Choroid plexus epithelial cell (primary cell): ENCODE measurements at regions not wholly inside any gene's neighbourhood (a gene's known extent, or its start where the extent isn't known, plus 50 kb on each side); places are given as distances from the start of the nearest gene placed in this dataset.
A peak's percentile ranks its signal among the peaks of the same experiment; 100 is the strongest.

Experiments used
- DNase-seq: peaks from one replicate; pipeline ENCODE4 v3.0.0-alpha.2; 2010; ENCODE audit warnings: low read depth
- H3K4me3 ChIP-seq: 2 replicates; pipeline ENCODE4 v1.5.1; 2011; ENCODE audit warnings: low read depth, mild to moderate bottlenecking, control low read depth, low read length, moderate library complexity
- TF ChIP-seq, protein P1 (sequence below): conservative IDR thresholded peaks from 2 replicates; pipeline ENCODE4 v1.5.1; 2011; ENCODE audit warnings: low read depth, mild to moderate bottlenecking, control low read depth, inconsistent platforms, low read length, moderate library complexity

DNA sequence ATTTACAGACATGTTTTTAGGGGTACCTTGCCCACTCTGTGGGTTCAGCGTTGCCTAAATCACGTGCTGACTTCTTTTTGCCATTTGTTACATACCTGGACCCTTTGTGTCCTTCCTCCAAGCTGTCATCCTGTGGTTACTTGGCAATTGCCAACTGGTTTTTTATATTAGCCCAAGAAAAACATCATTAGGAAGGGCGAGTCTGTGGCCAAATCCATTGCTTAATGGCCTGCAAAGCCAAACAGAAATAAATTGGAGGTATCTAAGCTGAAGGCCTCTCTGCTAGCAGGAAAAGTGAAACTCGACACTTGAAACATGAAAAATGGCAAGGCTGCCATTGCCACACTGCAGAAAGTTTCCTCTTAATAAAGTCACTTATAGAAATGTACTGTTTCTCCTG, 190.4 kb downstream of the NUAK1 start:
- TF ChIP-seq, protein P1, sequence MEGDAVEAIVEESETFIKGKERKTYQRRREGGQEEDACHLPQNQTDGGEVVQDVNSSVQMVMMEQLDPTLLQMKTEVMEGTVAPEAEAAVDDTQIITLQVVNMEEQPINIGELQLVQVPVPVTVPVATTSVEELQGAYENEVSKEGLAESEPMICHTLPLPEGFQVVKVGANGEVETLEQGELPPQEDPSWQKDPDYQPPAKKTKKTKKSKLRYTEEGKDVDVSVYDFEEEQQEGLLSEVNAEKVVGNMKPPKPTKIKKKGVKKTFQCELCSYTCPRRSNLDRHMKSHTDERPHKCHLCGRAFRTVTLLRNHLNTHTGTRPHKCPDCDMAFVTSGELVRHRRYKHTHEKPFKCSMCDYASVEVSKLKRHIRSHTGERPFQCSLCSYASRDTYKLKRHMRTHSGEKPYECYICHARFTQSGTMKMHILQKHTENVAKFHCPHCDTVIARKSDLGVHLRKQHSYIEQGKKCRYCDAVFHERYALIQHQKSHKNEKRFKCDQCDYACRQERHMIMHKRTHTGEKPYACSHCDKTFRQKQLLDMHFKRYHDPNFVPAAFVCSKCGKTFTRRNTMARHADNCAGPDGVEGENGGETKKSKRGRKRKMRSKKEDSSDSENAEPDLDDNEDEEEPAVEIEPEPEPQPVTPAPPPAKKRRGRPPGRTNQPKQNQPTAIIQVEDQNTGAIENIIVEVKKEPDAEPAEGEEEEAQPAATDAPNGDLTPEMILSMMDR, result no peak
- DNase-seq, result peak; percentile 45
- H3K4me3 ChIP-seq, result no peak overlapping the region

DNA sequence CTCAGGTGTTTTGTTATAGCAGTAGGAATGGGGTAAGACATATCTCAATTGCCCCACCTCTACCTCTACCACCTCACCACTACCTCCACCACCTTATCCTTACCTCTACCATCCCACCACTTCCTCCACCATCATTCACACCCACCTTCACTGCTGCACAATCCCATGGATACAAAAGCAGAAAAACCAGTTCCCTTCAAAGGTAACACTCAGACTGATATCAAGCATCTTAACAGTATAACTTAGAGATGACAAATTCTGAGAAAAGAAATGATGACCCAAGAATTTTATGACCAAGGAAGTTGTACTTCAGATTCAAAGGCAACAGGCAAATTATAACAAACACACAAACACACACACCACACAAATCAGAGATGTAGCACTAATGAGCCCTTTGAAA, 189.4 kb downstream of the NUAK1 start:
- TF ChIP-seq, protein P1, result no peak
- H3K4me3 ChIP-seq, result no peak overlapping the region
- no peak for DNase-seq

DNA sequence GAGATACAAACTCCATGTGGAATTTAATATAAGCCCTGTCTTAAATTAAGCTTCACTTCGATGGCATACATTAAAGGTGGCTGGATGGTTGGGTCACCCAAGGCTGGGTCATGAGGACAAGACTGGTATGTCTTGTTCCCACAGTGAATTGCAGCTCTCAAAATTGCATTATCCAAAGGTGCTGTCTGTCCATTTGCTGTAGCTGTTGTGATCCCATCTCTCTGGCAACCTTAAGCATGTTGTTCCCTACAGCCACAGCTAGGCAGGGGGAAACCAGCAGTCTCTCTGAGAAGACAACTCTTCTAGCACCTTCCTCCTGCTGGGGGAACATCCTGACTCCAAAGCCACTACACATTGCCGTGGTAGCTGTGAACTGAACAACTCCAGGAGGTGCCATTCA, 187.0 kb downstream of the NUAK1 start:
- H3K4me3 ChIP-seq, result no peak overlapping the region
- TF ChIP-seq, protein P1, result no peak
- DNase-seq, result no peak

DNA sequence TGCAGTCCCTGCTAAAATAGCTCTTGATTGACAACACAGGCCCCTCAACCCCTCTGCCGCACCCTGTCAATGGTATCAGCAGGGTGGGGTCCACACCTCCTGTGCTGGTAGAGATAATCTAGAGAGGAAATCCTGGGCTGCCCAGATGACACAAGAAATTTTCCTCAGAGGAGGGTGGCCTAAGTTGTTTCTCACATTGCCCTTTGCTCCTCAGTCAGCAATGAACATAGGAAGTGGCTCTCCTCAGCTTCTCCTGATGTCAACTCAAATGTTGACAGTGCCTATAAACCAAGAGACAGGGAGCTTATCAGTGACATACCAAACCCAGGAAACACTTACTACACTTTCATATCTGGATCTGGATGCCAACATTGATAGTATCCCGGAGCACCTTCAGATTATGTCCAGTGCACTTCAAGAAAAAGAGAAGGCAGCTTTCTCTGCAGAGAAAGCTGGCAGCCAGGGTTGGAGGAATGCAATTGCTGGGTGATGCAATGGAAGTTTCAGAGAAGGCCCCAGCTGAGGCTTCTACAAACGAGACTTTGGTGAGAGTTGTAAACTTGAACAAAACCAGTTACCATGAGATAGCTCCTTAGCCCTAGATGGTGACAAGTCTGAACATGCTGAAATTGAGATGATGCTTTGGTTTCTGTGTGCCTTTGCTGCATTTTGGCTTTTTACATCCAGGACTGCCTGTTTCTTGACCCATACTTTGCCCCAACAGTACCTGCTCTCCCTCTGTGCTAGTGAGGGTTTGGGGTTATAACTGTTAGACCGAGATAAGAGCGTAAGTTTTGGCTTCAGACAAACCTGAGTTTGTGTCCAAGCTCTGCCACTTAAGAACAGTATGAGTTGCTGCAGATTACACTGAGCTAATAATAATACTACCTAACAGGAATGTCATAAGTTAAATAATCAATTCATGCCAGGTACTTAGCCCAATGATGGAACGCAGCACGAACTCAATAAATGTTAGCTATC, 183.5 kb downstream of the NUAK1 start:
- TF ChIP-seq, protein P1, result no peak
- DNase-seq, result peak; percentile 73
- H3K4me3 ChIP-seq, result no peak overlapping the region

DNA sequence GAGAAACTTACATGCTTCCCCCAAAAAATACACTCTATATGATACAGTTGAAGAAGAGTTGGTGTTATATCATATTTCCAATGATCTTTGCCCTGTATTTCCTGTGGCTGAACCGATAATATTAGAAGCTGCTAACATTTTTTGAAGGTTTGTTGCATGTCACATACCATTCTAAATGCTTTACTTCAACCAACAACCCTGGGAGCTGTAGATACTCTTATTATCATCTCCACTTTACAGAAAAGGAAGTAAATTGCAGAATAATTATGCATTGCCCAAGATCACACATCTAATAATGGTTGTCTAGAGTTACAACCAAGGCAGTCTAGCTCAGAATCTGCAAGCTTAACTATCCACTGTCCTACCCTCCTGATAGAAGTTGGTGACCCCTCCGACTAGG, 182.8 kb downstream of the NUAK1 start:
- peak; percentile 65 for DNase-seq
- H3K4me3 ChIP-seq, result no peak overlapping the region
- TF ChIP-seq, protein P1, result no peak

DNA sequence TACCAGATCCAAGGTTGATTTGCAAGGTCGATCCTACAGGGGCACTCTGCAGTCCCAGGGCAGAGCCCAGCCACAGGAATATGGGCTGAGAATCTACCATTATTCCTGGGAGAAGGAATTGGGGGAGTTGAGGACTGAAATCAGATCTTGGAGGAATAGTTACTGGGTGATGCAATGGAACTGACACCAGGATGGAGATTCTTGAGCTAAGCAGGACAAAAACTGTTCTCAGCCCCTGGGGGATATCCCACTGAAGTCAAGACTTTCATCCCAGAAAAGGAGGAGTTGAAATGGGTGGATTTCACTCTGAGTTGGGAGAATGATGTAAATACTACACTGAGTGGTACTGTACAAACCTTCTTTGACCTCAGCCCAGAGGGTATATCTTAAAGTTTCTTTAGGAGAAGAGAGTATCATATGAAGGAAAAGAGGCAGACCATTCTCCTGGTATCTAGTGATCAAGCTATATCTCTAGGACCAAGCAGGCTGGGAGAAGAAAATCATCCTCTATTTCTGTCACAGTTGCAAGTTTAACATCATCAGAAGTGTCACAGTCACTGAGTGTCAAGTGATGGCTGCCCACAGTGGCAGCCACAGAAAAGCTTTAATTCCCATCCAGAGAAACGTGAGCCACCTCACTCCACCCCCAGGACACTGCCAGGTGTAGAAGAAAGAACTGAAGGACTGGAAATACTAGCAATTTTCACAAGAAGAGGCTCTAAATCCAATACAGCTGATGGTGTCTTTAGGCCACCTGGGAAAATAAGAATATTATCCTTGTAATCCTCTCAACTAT, 181.9 kb downstream of the NUAK1 start:
- TF ChIP-seq, protein P1, result no peak
- H3K4me3 ChIP-seq, result no peak overlapping the region
- DNase-seq, result no peak
